HAP-1 (cell line): ENCODE measurements at regions not wholly inside any gene's neighbourhood (a gene's known extent, or its start where the extent isn't known, plus 50 kb on each side); places are given as distances from the start of the nearest gene placed in this dataset.

ENCODE experiments used
- DNase-seq, 2 experiments: peaks; one replicate each; pipeline ENCODE4 v3.0.0-alpha.2; 2016 to 2020; ENCODE audit warnings: low spot score in 2 of 2
- H3K27me3 ChIP-seq: fragments of 250-450 bp; sonication (Bioruptor Pico); 2 replicates; pipeline ENCODE4 v1.5.1; 2020; ENCODE audit warnings: low read depth, mild to moderate bottlenecking, moderate library complexity
- H3K36me3 ChIP-seq: fragments of 250-450 bp; sonication (Bioruptor Pico); replicated peaks from 2 replicates; pipeline ENCODE4 v1.5.1; 2020; ENCODE audit warnings: mild to moderate bottlenecking
- H3K4me1 ChIP-seq: fragments of 250-450 bp; sonication (Bioruptor Pico); 2 replicates; pipeline ENCODE4 v1.5.1; 2020; ENCODE audit warnings: mild to moderate bottlenecking
- H3K4me3 ChIP-seq: fragments of 250-450 bp; sonication (Bioruptor Pico); 2 replicates; pipeline ENCODE4 v1.5.1; 2020; ENCODE audit warnings: mild to moderate bottlenecking, moderate library complexity
- H3K9me3 ChIP-seq: fragments of 250-450 bp; sonication (Bioruptor Pico); 2 replicates; pipeline ENCODE4 v1.5.1; 2020; ENCODE audit warnings: mild to moderate bottlenecking, moderate library complexity
- in situ Hi-C: fragments of 300-500 bp; cut with MboI; formaldehyde crosslinking; loops from 3 replicates; pipeline ENCODE4 v1.14.3; 2020; ENCODE audit warnings: low sequenced_read_pairs, inconsistent platforms, mixed read lengths

DNA sequence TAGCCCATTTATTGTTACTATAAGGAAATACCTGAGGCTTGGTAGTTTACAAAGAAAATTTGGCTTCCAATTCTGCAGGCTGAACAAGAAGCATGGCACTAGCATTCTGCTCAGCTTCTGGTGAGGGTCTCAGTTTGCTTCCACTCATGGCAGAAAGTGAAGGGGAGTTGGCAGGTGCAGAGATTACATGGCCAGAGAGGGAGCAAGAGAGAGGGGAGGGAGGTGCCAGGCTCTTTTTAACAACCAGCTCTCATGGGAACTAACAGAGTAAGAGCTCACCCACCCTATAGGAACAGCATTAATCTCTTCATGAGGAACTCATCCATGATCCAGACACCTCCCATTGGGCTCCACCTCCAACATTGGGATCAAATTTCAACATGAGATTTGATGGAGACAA, 437.9 kb downstream of the CHL1 start:
- Histone ChIP-seq H3K4me3 (no peak overlapping the region), H3K27me3 (peaks cover 7% of the 10 kb centered on the region), H3K4me1 (no peaks in the 10 kb centered on the region; the same call in 1 of the 2 replicates), H3K36me3 (no peaks in the 10 kb centered on the region), H3K9me3 (no peaks in the 10 kb centered on the region)
- in situ Hi-C loops = loop anchor here (25.0 kb wide), 1 partner anchor 228 kb away; no protein-coding TSS in a partner anchor
- DNase-seq = no peak

DNA sequence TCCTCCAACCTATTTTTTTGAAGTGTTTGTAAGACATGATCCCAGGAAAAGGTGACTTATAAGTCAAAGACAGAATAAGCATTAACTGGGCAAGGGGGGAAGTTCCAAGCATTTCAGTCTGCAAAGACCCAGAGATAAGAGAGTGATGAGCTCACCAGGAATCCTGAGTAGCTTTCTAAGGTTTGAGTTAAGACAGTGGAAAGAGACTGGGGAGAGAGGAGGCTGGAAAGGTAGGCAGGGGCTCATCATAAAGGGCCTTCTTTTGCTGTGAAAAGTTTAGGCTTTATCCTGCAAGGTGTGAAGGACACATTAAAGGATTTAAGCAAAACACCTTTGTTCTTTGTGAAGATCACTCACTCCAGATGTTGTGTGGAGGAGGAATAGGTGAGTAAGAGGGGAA, 438.8 kb downstream of the CHL1 start:
- H3K36me3 ChIP-seq = no peaks in the 10 kb centered on the region
- H3K9me3 ChIP-seq = no peaks in the 10 kb centered on the region
- in situ Hi-C loops = loop anchor here (25.0 kb wide), 1 partner anchor 227 kb away; no protein-coding TSS in a partner anchor
- peaks cover 11% of the 10 kb centered on the region for H3K27me3 ChIP-seq
- no peaks in the 10 kb centered on the region; the same call in 1 of the 2 replicates for H3K4me1 ChIP-seq
- DNase-seq = no peak
- no peak overlapping the region for H3K4me3 ChIP-seq

DNA sequence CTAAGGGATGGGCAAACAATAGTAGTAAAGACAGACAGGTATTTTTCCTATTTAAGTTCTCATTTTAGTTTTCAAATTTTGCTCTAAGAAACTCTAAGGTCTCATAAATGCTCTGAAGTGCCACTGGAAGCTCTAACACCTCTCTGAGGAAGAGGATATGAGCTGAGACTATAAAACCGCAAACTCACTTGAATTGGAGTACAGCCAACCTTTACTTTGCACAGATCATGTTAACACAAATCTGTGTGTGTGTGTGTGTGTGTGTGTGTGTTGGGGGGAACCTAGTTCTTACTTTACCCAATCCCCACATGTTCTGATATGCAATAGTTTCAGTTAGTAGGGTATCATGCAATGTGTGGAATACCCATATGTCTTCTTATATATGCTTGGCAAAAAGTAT, 446.8 kb downstream of the CHL1 start:
- DNase-seq = no peak
- H3K4me3 ChIP-seq = no peak overlapping the region
- H3K9me3 ChIP-seq = no peaks in the 10 kb centered on the region
- H3K27me3 ChIP-seq = peaks cover 7% of the 10 kb centered on the region
- H3K36me3 ChIP-seq = no peaks in the 10 kb centered on the region
- in situ Hi-C loops = loop anchor here (25.0 kb wide), 1 partner anchor 219 kb away; no protein-coding TSS in a partner anchor
- H3K4me1 ChIP-seq = no peaks in the 10 kb centered on the region

DNA sequence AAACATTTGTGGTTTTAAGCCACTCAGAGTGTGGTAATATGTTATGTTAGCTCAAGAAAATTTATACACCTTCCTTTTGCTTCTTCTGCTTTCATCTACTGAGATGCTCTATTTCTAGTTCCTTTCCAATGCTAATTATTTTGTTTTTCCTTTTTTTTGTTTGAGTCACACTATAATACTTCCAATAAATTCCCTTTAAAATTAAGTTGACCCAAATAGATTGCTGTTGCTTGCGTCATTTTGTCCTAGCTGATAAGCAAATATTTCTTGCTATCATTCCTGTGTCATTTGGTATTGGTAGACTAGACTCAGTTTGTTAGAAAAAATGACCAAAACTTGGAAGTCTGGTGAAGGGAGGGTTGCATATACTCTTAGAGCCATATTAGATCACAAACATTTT, 437.0 kb upstream of the CNTN6 start:
- in situ Hi-C loops = no loop called here
- Histone ChIP-seq H3K4me3 (no peak overlapping the region), H3K36me3 (no peaks in the 10 kb centered on the region), H3K9me3 (no peaks in the 10 kb centered on the region), H3K27me3 (0 out of 2 replicates have a peak, but pooled peaks cover 8% of the 10 kb centered on the region), H3K4me1 (no peaks in the 10 kb centered on the region)
- DNase-seq = no peak

DNA sequence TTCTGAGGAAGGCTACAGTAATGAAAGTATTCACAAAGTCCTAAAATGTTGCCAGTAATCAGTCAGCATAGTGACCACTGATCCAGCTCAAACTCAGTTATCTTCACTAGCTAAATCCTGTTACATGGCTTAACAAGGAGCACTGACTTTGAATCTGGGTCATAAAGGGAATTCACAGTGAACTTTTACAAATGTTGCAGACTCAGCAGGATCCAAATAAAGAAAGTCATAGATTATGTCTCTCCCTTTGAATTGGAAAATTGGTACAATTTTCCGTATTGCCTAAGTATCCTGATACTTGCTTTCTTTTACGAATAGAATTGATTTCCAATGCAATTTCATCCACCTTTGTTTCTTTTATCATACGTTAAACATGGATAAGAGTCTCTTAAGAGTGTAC, 431.5 kb upstream of the CNTN6 start:
- Histone ChIP-seq H3K36me3 (no peaks in the 10 kb centered on the region), H3K4me1 (no peaks in the 10 kb centered on the region), H3K4me3 (no peak overlapping the region), H3K27me3 (no peaks in the 10 kb centered on the region), H3K9me3 (no peaks in the 10 kb centered on the region)
- in situ Hi-C loops = no loop called here
- DNase-seq = no peak

DNA sequence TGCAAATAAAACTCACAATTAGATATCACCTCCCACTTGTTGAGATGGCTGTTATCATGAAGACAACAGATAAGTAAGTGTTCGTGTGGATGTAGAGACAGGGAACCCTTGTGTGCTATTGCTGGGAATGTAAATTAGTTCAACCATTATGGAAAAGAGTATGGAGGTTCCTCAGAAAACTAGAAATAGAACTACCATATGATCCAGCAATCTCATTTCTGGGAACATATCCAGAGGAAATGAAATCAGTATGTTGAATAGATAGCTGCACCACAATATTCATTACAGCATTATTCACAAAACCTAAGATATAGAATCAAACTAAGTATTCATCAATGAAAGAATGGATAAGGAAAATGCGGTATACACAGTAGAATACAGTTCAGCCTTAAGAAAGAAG, 418.7 kb upstream of the CNTN6 start:
- Histone ChIP-seq H3K4me3 (no peak overlapping the region), H3K9me3 (no peaks in the 10 kb centered on the region), H3K27me3 (no peaks in the 10 kb centered on the region; the same call in 1 of the 2 replicates), H3K36me3 (no peaks in the 10 kb centered on the region), H3K4me1 (no peaks in the 10 kb centered on the region)
- no peak for DNase-seq
- in situ Hi-C loops = no loop called here

DNA sequence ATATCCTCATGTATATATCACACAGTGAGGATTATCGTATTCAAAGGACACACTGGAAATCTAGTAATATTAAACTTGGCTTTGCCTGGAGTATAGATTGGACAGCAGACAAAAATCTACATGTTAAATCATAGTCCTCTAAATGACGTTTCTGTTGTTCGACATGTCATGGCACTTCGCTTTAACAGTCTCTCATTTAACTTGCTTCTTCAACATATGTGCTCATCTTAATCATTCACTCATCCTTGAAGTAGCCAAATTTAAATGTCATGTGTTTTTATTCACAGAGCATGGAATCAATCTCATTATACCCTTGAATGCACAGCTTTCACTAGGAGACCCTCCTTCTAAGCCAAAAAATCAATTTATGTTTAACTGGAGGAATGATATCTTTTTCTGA, 417.0 kb upstream of the CNTN6 start:
- in situ Hi-C loops = no loop called here
- no peaks in the 10 kb centered on the region for H3K36me3 ChIP-seq

DNA sequence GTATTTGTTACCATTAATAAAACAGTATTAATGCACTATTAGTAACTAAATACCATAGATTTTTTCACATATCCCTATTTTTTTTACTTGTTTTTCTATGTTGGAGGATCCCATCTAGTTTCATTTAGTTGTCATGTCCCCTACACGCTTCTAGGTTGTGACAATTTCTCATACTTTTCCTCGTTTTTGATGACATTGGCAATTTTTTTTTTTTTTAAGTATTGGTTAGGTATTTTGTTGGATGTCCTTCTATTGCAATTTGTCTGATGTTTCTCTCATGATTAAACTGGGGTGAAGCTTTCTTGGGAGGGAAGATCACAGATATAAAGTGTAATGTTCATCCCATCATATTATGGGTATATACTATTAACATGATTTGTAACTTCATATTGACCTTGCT, 409.1 kb upstream of the CNTN6 start:
- in situ Hi-C loops = no loop called here
- H3K36me3 ChIP-seq = no peaks in the 10 kb centered on the region

More for the DNA sequence above, 417.0 kb upstream of the CNTN6 start:
- H3K4me1 ChIP-seq = no peaks in the 10 kb centered on the region
- no peak for DNase-seq
- H3K27me3 ChIP-seq = no peaks in the 10 kb centered on the region; the same call in 1 of the 2 replicates
- no peak overlapping the region for H3K4me3 ChIP-seq
- no peaks in the 10 kb centered on the region for H3K9me3 ChIP-seq

DNA sequence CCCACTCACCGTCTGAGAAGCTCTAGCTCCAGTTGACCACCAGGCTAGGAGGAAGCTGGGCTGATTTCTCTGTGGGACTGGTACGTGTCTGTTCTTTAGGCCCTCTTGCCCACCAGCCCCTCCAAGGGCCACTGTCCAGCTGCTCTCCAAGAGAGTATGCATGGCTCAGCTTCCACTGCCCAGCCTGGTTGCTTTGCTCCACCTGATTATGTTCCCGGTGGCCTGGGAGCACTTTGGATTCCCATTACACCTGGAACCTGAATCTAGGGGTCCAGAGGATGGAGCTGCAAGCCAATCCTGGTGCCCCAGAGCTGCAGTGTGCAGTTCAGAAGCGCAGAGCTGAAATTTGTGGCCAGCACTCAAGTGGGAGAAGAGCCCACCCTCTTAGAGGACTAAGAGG, 402.1 kb upstream of the CNTN6 start:
- Histone ChIP-seq H3K9me3 (no peaks in the 10 kb centered on the region), H3K27me3 (no peaks in the 10 kb centered on the region), H3K4me3 (no peak overlapping the region), H3K4me1 (no peaks in the 10 kb centered on the region), H3K36me3 (no peaks in the 10 kb centered on the region)
- in situ Hi-C loops = no loop called here
- no peak for DNase-seq

More for the DNA sequence above, 409.1 kb upstream of the CNTN6 start:
- DNase-seq = no peak
- H3K4me1 ChIP-seq = no peaks in the 10 kb centered on the region
- H3K9me3 ChIP-seq = no peaks in the 10 kb centered on the region
- H3K27me3 ChIP-seq = no peaks in the 10 kb centered on the region
- H3K4me3 ChIP-seq = no peak overlapping the region

DNA sequence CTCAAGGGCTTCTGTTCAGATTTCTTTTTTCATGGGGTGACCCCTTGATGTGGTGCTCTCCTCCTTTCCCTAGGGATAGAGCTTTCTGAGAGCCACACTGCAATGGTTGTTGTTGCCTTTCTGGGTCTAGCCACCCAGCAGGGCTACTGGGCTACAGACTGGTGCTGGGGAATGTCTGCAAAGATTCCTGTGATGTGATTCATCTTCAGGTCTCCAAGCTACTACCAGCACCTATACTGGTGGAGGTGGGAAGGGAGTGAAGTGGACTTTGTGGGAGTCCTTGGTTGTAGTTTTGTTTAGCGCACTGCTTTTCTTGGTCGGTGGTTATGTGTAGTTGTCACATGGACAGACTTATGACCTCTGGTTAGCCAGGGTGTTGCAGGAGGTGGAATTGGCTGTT, 392.3 kb upstream of the CNTN6 start:
- Histone ChIP-seq H3K4me3 (no peak overlapping the region), H3K9me3 (no peaks in the 10 kb centered on the region)
- in situ Hi-C loops = no loop called here

DNA sequence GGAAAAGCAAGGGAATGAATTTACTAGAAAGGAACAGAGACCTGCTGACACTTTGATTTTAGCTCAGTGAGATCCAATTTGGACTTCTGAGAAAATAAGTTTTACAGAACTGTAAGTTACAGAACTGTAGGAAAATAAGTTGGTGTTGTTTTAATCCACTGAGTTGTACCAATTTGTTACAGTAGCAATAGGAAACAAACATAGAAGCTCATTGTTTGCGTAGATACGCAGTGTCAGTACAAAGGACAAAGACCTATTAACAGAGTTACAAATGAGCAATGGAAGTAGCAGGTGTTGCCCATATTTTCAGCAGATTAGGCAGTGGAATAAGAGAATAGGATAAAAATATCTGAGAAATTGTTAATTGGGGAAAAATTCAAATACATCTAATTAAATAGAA, 385.8 kb upstream of the CNTN6 start:
- H3K9me3 ChIP-seq = no peaks in the 10 kb centered on the region
- H3K27me3 ChIP-seq = no peaks in the 10 kb centered on the region
- H3K4me3 ChIP-seq = no peak overlapping the region
- no peaks in the 10 kb centered on the region for H3K4me1 ChIP-seq
- no peak for DNase-seq
- in situ Hi-C loops = no loop called here
- H3K36me3 ChIP-seq = no peaks in the 10 kb centered on the region

More for the DNA sequence above, 392.3 kb upstream of the CNTN6 start:
- no peaks in the 10 kb centered on the region for H3K27me3 ChIP-seq
- DNase-seq = no peak
- H3K36me3 ChIP-seq = no peaks in the 10 kb centered on the region
- no peaks in the 10 kb centered on the region for H3K4me1 ChIP-seq

DNA sequence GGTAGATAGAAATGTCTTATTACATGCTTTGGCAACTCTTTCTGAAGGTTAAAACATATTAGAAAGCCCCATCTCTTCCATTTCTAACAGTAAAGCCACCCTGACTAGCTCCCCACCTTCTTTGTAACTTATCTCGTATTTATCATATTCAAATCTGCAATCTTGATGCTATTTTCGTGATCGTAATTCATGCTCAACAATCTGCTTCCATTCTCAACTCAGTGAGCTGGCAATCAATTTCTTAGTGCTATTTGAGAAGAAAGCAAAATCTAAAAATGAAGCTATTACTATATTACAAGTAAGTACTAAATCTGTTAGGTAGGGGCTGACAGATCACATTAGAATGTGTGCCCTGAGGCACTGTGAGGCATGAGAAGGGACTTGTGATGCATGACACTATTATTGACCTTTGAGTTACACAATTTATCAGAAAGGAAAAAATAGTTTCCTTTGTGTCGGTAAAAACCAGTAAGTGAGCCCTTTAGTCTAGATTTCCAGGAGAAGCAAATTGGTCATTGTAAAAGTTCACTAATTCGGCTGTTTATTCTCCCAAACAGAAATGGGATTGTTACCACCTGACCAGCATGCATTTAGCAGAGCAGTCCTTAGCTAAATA, 379.7 kb upstream of the CNTN6 start:
- Histone ChIP-seq H3K9me3 (no peaks in the 10 kb centered on the region), H3K27me3 (peaks cover 3% of the 10 kb centered on the region)
- in situ Hi-C loops = no loop called here

DNA sequence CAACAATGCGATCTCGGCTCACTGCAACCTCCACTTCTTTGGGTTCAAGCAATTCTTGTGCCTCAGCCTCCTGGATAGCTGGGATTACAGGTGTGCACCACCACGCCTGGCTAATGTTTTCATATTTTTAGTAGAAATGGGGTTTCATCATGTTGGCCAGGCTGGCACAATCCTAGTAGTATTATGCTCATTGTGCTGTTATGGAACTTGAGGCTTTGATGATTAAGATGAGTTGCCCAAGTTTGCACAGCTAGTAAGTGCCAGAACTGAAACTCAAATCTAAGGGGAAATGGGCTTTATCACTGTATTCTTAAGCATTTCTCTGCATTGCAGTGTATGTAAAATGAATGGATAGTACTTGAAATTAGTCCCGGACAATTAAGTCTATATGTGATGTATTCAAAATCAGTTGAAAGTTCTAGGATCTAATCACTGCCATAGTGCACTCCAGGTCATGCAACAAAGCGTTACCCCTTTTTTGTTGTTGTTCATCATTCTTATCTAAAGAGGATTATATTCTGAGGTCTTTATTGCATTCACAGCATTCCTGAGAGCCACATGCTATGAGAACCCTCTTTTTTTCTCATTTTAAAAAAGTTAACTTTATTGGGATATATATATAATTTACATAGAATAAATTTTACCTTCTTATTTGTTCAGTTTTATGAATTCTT, 378.7 kb upstream of the CNTN6 start:
- no peak overlapping the region for H3K4me3 ChIP-seq
- no peaks in the 10 kb centered on the region for H3K4me1 ChIP-seq
- no peak for DNase-seq
- H3K9me3 ChIP-seq = no peaks in the 10 kb centered on the region
- peaks cover 3% of the 10 kb centered on the region for H3K27me3 ChIP-seq
- in situ Hi-C loops = no loop called here
- H3K36me3 ChIP-seq = no peaks in the 10 kb centered on the region

More for the DNA sequence above, 379.7 kb upstream of the CNTN6 start:
- no peaks in the 10 kb centered on the region for H3K36me3 ChIP-seq
- no peaks in the 10 kb centered on the region for H3K4me1 ChIP-seq
- H3K4me3 ChIP-seq = no peak overlapping the region
- DNase-seq = peak; percentile 7 to 9

DNA sequence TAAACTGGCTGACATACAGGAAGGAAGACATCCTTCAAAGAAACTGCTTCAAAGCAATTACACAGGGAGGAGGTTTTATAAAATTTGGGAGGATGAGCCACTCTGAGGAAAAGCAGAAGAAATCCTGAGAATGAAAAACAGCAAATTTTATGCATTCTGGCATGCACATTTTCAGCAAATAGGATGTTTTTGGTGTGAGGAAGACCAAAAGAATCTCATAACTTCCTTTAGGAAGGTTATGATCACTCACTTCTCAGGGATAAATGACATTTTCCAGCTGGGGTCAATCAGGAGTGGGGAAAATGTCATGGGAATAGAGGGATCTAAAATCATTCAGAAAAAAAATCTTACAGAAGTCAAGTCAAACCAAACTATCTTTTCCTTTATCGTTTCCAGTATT, 371.7 kb upstream of the CNTN6 start:
- no peaks in the 10 kb centered on the region for H3K9me3 ChIP-seq
- DNase-seq = no peak
- no peaks in the 10 kb centered on the region for H3K4me1 ChIP-seq
- H3K27me3 ChIP-seq = peaks cover 3% of the 10 kb centered on the region; the same call in 1 of the 2 replicates
- no peaks in the 10 kb centered on the region for H3K36me3 ChIP-seq
- in situ Hi-C loops = no loop called here
- H3K4me3 ChIP-seq = no peak overlapping the region
